Esophagus squamous epithelium (tissue), 5 donors: ENCODE measurements at regions not wholly inside any gene's neighbourhood (a gene's known extent, or its start where the extent isn't known, plus 50 kb on each side); places are given as distances from the start of the nearest gene placed in this dataset.
A peak's percentile ranks its signal among the peaks of the same experiment; 100 is the strongest.

Experiments used
- DNase-seq: peaks from one replicate; lab custom pipeline; 2025; lab: John Stamatoyannopoulos, UW
- H3K27ac ChIP-seq, 4 donors: fragments of 200-600 bp; sonication (generic); one replicate each; pipeline ENCODE4 v1.5.1; 2016 to 2019; ENCODE audit warnings: mild to moderate bottlenecking in 1 of 4
- H3K27me3 ChIP-seq, 4 donors: fragments of 200-600 bp; sonication (generic); 1 replicate in 3 of 4; 2 replicates in 1 of 4; pipeline versions ENCODE4 v1.5.1 to v1.6.0; 2017 to 2021; ENCODE audit warnings: antibody characterized with exemption in 1 of 4
- H3K36me3 ChIP-seq, 3 donors: fragments of 200-600 bp; sonication (generic); one replicate each; pipeline ENCODE4 v1.5.1; 2016 to 2019
- H3K4me1 ChIP-seq, 3 donors: fragments of 200-600 bp; sonication (generic); one replicate each; pipeline ENCODE4 v1.5.1; 2017 to 2019
- H3K4me3 ChIP-seq, 4 donors: fragments of 200-600 bp; sonication (generic); 1 replicate in 3 of 4; 2 replicates in 1 of 4; pipeline ENCODE4 v1.5.1; 2016 to 2019; ENCODE audit warnings: mild to moderate bottlenecking in 2 of 4, moderate library complexity in 1 of 4
- H3K9me3 ChIP-seq, 3 donors: fragments of 200-600 bp; sonication (generic); one replicate each; pipeline ENCODE4 v1.5.1; 2016 to 2019
- POLR2A ChIP-seq, 4 donors: fragments of 450-650 bp; IDR thresholded peaks; one replicate each; pipeline ENCODE4 v1.6.1; 2017; ENCODE audit warnings: antibody characterized with exemption in 4 of 4, mild to moderate bottlenecking in 4 of 4, moderate library complexity in 3 of 4
- WGBS, 2 donors: methylation state at CpG; one replicate each; pipeline ENCODE4 v1.1.5; 2018; 5-methylcytosine and 5-hydroxymethylcytosine counted together
- intact Hi-C: fragments of 100-400 bp; cut with DNase I; formaldehyde crosslinking; loops from one replicate; pipeline ENCODE4 v1.15.0; 2022
- TF ChIP-seq, protein P1 (sequence below), 6 experiments: fragments of 450-650 bp in 4 of 6; fragments of 200-600 bp in 2 of 6; sonication (generic) in 2 of 6; IDR thresholded peaks; one replicate each; pipeline ENCODE4 v1.5.1; 2016 to 2019; ENCODE audit warnings: antibody characterized with exemption in 6 of 6, mild to moderate bottlenecking in 4 of 6, moderate library complexity in 4 of 6
- donor health status: DM: yes; HTN: yes; CAD: no.

DNA sequence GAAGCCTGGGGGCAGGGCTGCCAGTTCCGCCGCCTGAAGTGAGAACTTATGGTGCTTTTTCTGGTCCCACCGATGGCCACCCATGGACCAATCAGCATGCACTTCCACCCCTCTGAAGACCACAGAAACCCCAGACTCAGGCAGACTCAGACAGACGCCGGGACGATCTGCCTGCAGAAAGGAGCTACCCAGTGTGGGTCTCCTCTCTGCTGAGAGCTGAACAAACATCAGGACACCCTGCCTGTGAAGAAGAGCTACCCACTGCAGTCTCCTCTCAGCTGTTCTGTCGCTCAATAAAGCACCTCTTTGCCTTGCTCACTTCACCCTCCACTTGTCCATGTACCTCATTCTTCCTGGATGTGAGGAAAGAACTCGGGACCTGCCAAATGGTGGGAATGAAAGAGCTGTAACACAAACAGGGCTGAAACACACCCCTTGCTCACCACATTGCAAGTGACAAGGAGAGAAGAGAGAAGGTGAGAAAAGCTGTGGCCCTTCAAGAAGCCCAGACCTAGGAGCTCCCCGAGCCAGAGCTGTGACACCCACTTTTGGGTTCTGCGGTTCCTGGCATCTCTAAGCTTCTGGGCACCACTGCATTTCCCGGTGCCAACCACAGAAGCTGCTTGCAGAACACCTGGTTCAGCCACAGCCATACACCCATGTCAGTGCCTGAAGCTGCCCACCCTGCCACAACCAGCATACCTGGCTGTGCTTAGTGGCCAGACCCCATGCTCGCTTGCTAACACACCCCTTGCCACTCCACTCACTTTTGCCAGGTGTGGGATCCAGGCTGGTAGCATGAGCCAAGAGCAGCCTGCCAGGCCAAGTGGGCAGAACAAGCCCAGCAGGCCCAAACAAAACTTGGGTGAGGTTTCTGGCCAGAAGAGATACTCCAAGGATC is 114.3 kb upstream of the TSLP start:
- peaks cover 0 to 38% (median 5%) of the 10 kb centered on the region in 3 donors for H3K4me1 ChIP-seq
- 56% methylated on average over 9 to 10 of the region's 12 CpGs for WGBS, 2 donors
- no peak overlapping the region for H3K4me3 ChIP-seq
- TF ChIP-seq, protein P1, sequence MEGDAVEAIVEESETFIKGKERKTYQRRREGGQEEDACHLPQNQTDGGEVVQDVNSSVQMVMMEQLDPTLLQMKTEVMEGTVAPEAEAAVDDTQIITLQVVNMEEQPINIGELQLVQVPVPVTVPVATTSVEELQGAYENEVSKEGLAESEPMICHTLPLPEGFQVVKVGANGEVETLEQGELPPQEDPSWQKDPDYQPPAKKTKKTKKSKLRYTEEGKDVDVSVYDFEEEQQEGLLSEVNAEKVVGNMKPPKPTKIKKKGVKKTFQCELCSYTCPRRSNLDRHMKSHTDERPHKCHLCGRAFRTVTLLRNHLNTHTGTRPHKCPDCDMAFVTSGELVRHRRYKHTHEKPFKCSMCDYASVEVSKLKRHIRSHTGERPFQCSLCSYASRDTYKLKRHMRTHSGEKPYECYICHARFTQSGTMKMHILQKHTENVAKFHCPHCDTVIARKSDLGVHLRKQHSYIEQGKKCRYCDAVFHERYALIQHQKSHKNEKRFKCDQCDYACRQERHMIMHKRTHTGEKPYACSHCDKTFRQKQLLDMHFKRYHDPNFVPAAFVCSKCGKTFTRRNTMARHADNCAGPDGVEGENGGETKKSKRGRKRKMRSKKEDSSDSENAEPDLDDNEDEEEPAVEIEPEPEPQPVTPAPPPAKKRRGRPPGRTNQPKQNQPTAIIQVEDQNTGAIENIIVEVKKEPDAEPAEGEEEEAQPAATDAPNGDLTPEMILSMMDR (IDR thresholded peaks at IDR 0.05): no peak
- no peak for TF ChIP-seq POLR2A (IDR thresholded peaks at IDR 0.05)
- H3K27me3 ChIP-seq: no peaks in the 10 kb centered on the region
- no peak for DNase-seq
- intact Hi-C loops: no loop called here
- no peaks in the 10 kb centered on the region for H3K36me3 ChIP-seq
- peak overlapping the region; percentile 44 to 59 (median 50) for H3K27ac ChIP-seq
- no peaks in the 10 kb centered on the region for H3K9me3 ChIP-seq

DNA sequence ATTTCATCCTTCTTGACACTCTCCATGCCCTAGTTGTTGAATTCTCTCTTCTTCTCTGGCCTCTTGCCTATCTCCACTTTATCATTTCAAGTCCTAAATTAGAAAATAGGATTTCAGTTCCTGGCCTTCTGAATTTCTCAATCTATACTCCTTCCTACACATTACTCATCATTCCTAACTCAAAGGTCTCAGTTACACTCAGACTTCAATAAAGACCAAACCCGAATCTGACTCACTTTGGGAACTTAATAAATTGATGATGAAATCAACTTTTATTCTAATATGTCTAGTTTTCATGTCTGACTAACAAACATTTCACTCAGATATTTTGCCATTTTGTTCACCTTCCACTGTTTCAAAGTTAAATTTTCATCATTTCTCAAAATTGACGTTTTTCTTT is 113.6 kb upstream of the TSLP start:
- no peak for DNase-seq
- intact Hi-C loops: no loop called here
- peak overlapping the region in 2 of 4 donors; percentile 51 to 59 for H3K27ac ChIP-seq
- no peaks in the 10 kb centered on the region for H3K36me3 ChIP-seq
- TF ChIP-seq, protein P1 (IDR thresholded peaks at IDR 0.05): no peak
- TF ChIP-seq POLR2A (IDR thresholded peaks at IDR 0.05): no peak
- no peaks in the 10 kb centered on the region for H3K9me3 ChIP-seq
- 38 to 40% methylated on average over 2 of the region's 2 CpGs for WGBS, 2 donors
- H3K4me3 ChIP-seq: no peak overlapping the region
- no peaks in the 10 kb centered on the region for H3K27me3 ChIP-seq
- peaks cover 0 to 32% (median 5%) of the 10 kb centered on the region in 3 donors for H3K4me1 ChIP-seq

DNA sequence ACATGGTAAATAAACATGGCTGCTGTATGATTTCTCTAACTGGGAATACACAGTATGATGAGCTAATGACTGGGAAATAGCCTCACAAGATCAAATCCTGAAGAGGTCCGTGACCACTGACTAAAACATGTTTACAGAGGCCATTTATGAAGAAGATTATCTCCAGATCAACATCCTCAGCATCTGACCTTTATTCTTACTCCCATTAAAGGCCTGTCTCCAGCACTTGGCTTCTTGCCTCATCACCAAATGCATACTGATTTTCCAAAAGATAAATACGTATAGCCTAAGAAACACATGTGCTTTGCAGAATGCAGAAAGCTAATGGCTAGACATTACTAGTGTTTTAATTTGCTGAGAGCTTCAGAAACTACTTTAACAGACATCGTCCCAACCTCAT is 108.0 kb upstream of the TSLP start:
- H3K9me3 ChIP-seq: no peaks in the 10 kb centered on the region
- DNase-seq: no peak
- WGBS, 2 donors: 62 to 80% methylated on average over 3 of the region's 3 CpGs
- H3K27me3 ChIP-seq: no peaks in the 10 kb centered on the region
- no peaks in the 10 kb centered on the region for H3K36me3 ChIP-seq
- TF ChIP-seq, protein P1 (IDR thresholded peaks at IDR 0.05): no peak
- no peak for TF ChIP-seq POLR2A (IDR thresholded peaks at IDR 0.05)
- intact Hi-C loops: no loop called here
- no peak overlapping the region for H3K4me3 ChIP-seq
- H3K4me1 ChIP-seq: peaks cover 0 to 25% (median 9%) of the 10 kb centered on the region in 3 donors
- no peak overlapping the region for H3K27ac ChIP-seq

DNA sequence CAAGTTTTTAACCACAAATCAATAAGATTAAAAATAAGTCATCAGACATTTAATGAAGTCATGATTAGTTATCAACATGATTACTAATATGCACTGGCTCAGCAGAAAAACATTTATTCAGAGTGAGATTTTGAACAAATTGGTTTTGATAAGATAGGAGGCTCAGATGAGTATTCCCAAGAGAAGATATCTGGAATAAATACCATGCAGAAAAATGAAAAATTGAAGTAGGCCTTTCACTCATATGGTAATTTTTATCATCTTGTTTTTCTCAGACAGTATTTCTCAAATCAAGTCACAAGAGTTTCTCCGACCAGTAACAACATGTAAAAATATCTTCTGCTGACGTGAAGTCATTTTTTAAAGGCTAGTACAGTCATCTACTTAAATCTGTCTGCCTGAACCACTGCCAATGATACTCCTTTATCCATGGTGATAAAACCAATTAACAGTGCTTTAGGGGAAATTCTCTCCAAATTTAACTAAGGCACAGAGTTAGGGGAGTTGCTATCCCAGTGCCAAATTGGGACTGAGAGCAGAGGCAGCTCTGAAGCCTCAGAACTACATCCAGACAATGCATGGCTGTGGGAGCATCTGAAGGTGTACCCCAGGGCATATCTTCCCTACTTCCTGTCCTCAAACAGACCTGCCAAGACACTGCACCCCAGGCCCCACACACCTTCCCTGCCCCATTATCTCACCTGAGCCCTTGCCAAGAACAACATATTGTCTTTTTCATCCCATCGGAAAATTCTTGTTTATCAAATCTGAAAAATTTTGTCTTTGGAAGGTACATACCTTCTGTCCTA is 105.5 kb upstream of the TSLP start:
- no peaks in the 10 kb centered on the region for H3K27me3 ChIP-seq
- TF ChIP-seq, protein P1 (IDR thresholded peaks at IDR 0.05): no peak
- no peak for TF ChIP-seq POLR2A (IDR thresholded peaks at IDR 0.05)
- H3K4me3 ChIP-seq: no peak overlapping the region
- intact Hi-C loops: no loop called here
- peak overlapping the region; percentile 39 to 53 (median 46) for H3K27ac ChIP-seq
- no peaks in the 10 kb centered on the region for H3K36me3 ChIP-seq
- peaks cover 0 to 20% (median 9%) of the 10 kb centered on the region in 3 donors for H3K4me1 ChIP-seq
- DNase-seq: no peak
- H3K9me3 ChIP-seq: no peaks in the 10 kb centered on the region
- 21 to 36% methylated on average over 3 of the region's 3 CpGs for WGBS, 2 donors
